GM19238 (cell line): ENCODE measurements at regions not wholly inside any gene's neighbourhood (a gene's known extent, or its start where the extent isn't known, plus 50 kb on each side); places are given as distances from the start of the nearest gene placed in this dataset.

ENCODE experiments used
- DNase-seq: peaks from one replicate; pipeline ENCODE4 v3.0.0; 2011; ENCODE audit warnings: low spot score; ENCODE audit not compliant: insufficient read length

DNA sequence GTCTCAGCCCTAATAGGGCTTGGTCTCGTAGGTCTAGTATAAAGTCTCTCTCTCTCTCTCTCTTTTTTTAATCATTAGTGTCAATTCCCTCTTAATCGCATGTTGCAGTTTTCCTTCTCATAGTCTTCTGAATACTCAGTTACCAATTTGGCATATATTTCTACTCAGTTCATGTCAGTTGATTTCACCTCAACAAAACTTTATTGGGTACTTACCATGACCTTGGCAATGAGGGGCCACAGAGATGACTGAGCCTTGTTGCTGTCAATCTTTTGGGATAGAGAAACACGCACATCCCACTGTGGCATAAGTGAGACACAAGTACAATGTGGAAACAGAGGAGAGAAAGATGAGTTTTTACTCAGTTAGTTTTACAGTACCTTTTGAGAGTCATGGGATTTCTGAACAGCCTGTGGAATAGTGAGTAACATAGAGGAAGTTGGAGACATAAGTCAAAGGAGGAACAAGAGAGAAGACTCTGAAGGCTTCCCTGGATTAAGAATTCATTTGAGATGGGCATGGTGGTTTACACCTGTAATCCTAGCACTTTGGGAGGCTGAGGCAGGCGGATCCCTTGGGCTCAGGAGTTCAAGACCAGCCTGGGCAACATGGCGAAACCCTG, 150.2 kb upstream of the CBLB start:
- no peak for DNase-seq

DNA sequence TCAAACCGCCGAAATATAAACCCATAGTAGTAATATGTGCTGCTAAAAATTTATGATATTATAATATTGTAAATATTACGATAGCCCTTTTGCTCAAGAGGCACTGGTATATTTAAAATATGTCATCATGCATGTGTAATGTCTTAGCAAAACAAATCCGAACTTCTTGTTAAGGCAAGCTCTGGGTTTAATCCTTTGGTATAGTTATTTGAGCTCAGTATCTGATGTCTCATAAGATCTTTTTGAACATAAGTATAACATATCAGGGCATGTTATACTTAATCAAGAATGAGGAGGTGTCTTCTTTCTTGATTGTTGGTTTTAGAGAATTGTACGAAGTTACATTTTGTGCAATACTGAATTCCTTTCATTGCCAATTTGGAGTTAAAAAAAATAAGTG, 154.1 kb upstream of the CBLB start:
- no peak for DNase-seq

DNA sequence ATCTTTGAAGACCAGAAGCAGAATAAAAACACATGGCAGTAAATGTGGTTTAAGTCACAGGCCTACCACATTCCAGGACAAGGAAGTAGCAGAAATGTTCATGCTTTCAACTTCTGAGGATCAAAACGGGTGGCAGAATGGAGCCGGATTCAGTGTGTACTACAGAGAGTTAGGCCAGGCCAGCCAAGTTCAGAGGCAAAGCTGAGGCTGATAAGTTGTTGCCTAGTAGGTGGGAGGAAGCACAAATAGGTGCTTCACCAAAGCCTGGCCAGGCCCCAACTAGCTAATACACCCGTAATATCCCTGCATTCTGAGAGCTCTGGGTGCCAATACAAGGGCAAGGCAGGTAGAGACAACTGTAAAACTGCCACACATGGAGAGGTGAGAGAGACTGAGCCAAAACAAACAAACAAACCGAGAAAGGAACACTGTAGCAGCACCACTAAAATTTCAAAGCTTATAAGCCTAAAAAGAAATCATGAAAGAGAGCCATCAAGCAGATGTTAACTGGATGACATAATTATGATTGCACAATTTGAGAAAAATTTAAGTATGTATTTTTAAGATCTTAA, 156.4 kb upstream of the CBLB start:
- no peak for DNase-seq

DNA sequence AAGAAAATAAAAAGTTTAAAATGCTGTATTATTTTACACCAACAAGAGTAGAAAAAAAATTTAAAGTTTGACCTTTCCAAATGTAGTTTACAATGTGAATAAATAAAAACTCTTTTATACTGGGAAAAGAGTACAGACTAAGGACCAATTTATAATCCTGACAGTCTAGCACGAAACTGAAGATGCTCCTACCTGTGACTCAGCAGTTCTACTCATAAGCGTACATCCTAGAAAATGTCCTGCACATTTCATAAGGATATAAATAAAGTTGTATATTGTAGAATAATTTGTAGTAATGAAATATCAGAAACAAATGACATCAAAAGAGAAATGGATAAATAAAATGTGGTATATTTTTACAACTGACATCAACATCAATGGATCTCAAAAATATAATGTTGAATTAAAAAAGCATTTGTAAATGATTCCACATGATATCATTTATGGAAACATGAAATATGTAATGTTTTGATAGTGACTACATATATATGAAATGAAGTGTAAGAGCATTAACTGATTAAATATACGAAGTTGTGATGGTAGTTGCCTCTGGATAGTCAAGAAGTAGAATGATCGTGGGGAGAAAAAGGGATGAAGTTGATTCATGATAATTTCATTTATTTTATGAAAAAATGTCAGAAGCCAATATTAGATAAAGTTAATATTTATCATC, 161.3 kb upstream of the CBLB start:
- DNase-seq: no peak

DNA sequence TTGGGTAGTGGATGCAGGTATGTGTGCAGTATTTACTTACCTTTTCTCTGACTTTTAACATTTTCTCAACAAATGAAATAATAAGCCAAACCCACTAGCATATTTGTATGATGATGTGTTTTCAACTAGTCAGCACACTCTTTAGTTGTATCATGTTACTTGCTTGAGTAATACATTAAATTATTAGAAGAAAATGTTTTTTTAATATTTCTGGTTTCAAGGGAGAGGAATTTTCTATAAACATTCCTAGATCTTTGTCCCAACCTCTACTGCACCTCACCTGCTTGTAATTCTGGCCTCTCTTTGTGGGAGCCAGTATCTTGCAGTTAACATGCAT, 161.8 kb upstream of the CBLB start:
- DNase-seq: no peak

DNA sequence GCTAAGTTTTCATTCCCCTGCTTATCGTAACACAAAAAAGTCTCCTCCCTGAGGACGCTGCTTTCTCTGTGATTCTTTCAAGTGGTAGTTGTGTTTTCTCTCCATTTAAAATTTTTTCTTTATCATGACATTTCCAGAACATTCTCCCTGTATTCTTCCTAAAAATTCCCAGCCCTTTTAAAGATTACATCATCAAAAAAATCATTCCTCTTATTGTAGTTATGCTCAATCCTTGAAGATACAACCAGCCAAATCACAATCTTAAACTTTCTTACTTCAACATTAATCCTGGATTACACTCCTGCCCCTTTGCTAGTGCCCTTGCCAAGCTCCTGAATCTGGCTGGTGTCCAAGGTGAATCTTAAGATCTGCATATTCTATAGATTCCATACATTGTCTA, 163.7 kb upstream of the CBLB start:
- no peak for DNase-seq

DNA sequence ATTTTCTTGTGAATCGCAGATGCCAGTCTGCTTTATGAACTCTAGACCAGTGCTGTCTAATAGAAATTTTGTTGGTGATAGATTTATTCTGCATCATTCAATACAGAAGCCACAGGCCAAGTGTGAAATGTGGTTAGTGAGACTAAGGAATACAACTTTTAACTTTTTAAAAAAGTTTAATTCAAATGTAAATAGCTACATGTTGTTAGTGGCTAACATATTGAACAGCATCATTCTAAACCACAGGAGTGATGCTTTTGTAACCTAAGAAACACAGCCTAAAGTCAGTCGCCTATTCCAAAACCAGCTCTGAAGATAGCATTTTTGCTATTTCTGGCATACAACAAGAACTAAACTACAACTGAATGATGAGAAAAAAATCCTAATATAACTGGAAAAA, 164.8 kb upstream of the CBLB start:
- no peak for DNase-seq

DNA sequence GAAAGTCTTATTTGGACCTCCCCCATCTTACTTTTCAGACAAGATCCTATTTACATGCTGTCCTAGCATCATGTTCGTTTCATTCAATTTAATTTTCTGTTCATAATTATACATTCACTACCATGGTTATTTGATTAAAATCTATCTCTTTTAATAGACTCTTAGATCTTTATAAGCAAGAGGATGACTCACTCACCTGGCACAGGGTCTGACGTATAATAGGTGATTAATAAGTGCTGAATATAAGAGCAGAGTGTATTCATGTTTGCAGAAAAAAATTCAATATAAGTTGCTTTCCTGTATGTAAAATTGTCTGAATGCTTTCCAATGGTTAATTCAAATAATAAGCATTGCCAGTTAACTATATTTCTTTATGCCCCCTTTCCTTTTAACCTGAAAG, 165.5 kb upstream of the CBLB start:
- DNase-seq: no peak

DNA sequence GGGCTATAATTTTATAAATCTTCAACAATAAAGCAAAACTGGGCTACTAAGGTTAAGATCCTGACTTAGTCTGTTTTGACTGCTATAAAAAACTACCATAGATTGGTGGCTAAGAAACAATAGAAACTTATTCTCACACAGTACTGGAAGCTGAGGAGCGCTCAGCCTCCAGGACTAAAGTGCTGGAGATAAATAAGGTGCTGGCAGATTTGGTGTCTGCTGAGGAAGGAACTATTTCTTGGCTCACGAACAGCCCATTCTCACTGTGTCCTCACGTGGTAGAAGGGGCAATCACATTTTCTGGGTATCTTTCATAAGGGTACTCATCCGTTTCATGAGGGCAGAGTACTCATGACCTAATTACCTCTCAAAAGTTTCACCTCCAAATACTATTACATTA, 166.8 kb upstream of the CBLB start:
- DNase-seq: no peak

DNA sequence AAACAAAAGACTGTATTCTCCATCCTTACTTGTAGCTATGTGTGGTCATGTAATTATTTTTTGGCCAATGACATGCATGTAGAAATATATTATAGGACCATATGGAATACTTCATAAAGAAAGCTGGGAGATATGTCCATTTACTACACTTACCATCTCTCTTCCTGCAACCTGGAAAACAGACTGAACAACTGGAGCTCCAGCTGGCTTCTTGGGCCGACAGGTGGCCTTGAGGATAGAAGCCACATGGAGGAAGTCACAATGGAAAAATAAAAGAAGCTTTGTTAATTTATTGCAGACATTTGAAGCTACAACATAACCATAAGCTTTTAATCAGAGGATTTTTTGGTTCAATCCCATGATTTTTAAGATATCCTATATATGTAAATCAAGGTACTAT, 167.9 kb upstream of the CBLB start:
- DNase-seq: no peak

DNA sequence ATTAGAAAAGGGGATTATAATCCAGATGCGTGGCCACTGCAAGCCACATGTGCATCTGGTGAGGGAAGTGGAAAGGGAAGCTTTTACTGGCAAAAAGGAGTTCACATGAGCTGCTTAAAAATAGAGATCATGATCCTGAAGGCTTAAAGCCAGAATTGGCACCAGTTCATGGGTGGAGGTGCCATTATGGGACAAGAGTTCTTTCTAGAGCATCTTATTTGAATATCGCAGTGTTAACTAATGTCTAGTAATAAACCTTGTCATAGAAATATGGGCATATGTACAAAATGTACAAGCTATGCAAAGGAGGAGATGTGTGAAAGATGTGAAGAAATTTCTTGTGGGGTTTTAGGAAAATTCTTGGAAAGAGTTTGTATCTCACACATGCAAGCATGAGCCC, 178.4 kb upstream of the CBLB start:
- DNase-seq: no peak

DNA sequence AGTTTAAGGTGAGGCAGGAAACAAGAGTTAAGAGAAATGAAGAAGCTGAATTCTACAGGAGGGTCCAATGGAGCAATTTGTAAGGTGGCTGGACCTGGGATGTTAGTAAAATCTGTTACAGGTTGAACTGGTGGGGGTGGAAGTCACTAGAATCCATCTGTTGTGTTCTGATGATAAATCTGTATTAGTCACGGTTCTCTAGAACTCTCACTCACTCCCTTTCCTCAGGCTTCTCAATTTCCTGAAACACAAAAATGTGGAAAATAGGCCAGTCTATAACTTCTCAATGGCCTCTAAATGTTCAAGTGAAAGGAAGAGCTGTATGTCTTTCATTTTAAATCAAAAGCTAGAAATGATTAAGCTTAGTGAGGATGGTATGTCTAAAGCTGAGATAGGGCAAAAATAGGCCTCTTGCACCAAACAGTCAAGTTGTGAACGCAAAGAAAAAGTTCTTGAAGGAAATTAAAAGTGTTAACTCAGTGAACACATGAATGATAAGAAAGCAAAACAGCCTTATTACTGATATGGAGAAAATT, 180.2 kb upstream of the CBLB start:
- no peak for DNase-seq

DNA sequence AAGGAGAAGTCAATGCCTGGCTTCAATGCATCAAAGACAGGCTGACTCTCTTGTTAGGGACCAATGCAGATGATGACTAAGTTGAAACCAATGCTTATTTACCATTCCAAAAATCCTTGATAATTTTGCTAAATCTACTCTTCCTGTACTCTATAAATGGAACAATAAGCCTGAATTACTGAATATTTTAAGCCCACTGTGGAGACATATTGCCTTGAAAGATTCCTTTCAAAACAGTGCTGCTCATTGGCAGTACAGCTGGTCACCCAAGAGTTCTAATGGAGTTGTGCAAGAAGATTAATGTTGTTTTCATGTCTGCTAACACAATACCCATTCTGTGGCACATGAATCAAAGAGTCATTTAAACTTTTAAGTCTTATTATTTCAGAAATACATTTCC, 181.0 kb upstream of the CBLB start:
- no peak for DNase-seq

DNA sequence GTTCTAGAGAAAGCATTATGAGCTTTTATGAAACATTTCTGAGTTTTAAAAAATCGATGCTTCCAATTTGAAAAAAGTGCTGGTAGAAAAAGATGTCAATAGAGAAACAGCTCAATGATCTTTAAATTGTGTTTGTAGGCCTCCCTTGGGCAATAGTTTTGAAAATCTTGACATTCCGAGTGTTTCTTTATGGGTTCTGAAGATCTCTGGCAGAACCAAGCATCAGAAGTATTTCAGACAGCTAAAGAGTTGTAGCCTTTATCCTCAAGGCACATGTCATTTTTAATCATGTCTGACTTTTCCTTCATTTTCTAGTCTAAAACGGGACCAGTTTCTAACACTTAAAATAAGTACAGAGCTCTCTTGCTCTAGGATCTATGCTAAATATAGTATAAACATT, 188.1 kb upstream of the CBLB start:
- no peak for DNase-seq

DNA sequence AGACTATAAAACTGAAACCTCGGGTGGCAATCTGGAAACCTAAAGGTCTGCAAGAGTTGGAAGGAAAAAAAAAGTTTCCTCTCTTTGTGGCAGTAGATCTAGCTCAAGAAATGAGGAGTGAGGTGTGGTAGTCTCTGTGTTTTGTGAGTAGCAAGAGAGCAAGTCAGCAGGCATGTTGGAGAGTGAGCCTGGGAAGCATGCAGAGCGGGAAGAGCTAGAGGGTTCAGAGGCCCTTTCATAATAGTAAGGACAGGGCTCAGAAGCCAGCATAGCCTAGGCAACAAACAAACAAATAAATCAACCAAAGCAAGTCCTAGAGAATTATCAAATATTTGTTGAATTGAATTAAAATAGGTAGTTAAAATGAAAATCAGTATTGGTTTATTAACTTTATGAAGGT, 189.7 kb upstream of the CBLB start:
- no peak for DNase-seq

DNA sequence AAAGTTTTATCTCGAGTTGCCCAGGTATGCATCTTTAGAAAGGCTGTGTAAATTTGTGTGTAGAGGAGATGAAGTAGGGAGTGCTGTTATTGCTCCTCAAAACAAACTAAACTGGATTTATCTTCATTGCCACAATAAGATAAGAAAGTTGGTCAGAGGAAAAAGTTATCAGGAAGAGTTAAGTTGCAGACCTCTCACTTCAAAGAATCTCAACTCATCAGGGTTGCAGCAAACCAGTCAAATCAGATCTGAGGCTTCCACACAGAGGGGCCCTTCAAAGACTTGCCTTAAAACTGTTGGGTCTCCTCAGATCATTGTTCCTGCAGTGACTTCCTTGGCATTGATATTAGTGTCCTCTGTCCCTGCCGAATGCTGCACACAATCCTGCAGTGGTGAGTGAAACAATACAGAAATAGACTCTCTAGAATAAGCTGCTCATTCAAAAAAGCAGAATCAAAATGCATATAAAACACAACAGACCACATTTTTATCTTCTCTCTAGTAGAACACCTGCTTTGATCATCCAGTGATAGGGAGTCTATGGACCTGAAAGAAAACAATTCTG, 191.2 kb upstream of the CBLB start:
- DNase-seq: no peak

DNA sequence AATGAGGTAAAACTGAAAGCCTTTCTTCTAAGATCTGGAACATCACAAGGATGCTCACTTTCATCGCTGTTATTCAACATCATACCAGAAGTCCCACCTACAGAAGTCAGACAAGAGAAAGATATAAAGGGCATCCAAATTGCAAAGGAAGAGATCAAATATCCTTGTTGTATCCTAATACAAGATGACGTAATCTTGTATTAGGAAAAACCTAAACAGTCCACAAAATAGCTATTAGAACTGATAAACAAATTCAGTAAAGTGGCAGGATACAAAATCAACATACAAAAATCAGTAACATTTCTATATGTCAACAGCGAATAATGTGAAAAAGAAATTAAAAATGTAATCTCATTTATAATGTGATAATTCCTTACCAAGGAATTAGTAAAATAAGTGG, 195.1 kb upstream of the CBLB start:
- DNase-seq: no peak

DNA sequence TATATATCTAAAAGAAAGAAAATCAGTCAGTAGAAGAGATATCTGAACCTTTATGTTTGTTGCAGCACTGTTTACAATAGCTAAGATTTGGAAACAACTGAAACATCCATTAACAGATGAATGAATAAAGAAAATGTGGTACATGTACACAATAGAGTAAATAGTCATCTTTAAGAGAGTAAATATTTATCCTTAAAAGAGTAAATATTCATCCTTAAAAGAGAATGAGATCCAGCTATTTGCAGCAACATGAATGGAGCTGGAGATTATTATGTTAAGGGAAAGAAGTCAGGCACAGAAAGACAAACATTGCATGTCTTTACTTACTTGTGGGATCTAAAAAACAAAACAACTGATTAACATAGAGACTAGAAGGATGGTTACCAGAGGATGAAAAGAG, 197.0 kb upstream of the CBLB start:
- DNase-seq: no peak

DNA sequence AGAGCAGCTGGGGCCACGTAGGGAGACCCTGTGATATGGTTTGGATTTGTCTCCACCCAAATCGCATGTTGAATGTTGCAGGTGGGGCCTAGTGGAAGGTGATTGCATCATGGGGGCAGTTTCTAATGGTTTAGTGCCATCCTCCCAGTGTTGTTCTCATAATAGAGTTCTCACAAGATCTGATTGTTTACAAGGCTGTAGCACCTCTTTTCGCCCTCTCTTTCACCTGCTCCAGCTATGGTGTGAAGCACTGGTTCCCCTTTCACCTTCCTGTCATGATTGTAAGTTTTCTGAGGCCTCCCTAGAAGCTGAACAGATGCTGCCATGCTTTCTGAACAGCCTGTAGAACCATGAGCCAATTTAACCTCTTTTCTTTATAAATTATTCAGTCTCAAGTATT, 198.9 kb upstream of the CBLB start:
- no peak for DNase-seq

DNA sequence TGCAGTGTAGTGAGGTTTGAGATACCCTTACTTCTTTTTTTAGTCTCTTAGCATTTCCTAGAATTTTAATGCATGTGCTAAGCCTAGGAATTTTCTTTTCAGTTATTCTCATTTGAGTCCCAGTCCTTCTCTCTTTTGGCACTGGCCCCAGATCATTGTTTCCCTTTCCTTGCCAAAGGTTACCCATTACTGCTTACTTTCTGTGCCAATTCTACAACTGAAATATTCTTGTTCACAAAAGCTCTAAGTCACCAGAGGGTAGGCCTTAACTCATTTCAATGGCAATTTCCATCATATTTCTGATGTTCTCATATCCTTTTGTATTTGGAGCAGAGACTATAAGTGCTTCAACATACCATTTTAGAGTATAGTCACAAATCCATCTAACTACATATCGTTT, 199.6 kb upstream of the CBLB start:
- DNase-seq: no peak

DNA sequence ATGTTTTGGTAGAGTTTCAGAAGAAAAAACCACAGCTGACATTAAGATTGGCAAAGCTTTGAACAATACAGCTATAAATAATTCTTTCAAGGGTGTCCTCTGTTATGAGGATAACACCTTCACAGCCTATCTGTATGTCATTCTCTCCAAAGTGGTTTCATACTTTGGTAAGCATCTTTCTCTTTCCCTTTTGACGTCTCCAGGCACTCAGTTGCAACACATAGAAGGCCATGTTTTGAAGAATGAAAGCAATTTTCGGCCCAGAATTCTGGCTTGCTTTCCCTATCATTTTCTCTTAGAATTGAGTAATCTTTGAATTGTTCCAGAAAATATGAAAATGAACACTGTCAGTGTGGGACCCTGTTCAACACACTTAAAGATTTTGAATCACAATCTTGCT, 200.0 kb upstream of the CBLB start:
- peak; percentile 9 for DNase-seq

DNA sequence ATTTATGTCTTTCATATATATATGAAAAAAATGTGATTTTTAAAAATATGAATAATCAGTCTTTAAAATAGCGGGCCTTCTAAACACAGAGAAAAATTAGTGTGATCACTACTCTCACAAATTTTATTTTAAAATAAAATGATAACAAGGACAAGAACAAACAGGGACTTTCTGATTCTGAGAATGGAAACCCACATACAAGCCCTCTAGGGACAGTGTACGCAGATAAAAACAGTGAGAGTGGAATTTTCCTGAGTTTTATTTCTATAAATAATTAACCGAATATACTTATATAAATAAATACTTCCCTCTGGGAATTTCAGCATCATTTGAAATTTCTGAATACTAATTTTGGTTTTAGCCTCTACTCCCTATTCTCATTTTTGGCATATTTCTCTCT, 201.4 kb upstream of the CBLB start:
- no peak for DNase-seq

DNA sequence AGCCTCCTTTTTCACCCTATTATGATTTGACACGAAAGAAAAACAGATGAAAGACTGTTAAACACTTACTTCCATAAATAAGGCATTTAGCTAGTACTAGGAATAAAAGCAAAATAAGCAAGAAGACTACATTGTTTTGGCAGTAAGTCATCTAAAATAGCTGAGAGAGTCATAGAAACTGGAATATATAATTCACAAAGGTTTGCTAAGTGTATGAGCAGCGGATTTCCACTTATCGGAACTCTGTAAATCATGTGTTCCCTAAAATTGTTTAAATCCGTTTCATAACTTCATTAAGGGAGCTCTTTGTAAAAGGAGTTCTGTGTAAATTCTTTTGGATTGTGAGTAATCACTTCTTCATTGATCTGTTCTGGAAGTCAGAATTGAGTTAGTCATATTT, 202.5 kb upstream of the CBLB start:
- no peak for DNase-seq
